ENCODE measurements at regions not wholly inside any gene's neighbourhood (a gene's known extent, or its start where the extent isn't known, plus 50 kb on each side); places are given as distances from the start of the nearest gene placed in this dataset.

DNA sequence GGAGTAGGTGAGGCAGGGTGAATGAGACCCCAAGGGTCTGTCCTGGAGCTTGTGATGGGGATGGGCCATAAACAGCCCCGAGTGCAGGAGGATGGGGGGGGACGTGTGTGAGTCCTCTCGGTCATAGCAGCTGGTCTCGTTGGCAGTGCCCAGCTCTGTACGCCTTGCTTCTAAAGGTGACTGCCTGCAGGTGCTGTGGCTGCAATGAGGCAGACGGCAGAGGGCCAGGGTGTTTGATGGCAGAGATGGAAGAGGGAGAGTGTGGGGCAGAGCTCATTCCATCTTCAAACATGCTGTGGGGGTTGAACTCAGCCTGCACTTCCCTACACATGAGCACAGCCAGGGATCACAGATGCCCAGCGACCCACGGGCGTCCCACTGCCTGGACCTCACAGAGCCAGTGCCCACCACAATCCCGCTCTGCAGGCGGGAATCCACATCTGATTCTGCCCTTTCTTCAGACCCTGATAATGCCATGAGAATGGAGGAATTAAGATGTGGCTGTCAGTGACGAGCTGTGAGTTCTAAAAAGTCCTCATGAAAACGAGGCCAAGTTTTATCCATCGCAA, 123.3 kb upstream of the CDH4 start:
- TF ChIP-seq, protein P1, sequence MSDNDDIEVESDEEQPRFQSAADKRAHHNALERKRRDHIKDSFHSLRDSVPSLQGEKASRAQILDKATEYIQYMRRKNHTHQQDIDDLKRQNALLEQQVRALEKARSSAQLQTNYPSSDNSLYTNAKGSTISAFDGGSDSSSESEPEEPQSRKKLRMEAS (IDR thresholded peaks at IDR 0.05): no peak
- TF ChIP-seq EZH2 (IDR thresholded peaks at IDR 0.05; ENCODE audit: low read depth, low read length, severe bottlenecking) (no peak), CHD1 (IDR thresholded peaks at IDR 0.05; ENCODE audit: low read depth, low read length) (no peak), JUND (IDR thresholded peaks at IDR 0.05; ENCODE audit: low read length) (no peak), POLR2A (IDR thresholded peaks at IDR 0.05; ENCODE audit: control extremely low read depth in 1 of 2, low read depth in 2 of 2, low read length in 2 of 2) (no peak), POLR2AphosphoS5 (IDR thresholded peaks at IDR 0.05; ENCODE audit: low read depth, low read length) (no peak), SAP30 (IDR thresholded peaks at IDR 0.05; ENCODE audit: insufficient read depth, insufficient replicate concordance, low read length) (no peak), NRF1 (IDR thresholded peaks at IDR 0.05; ENCODE audit: low read depth, low read length) (no peak), CREB1 (IDR thresholded peaks at IDR 0.05) (no peak), EP300 (IDR thresholded peaks at IDR 0.05; ENCODE audit: borderline replicate concordance in 1 of 2, low read depth in 2 of 2, low read length in 2 of 2) (no peak), RXRA (IDR thresholded peaks at IDR 0.05; ENCODE audit: insufficient read depth, low read depth, low read length) (no peak)
- TF ChIP-seq, protein P2, sequence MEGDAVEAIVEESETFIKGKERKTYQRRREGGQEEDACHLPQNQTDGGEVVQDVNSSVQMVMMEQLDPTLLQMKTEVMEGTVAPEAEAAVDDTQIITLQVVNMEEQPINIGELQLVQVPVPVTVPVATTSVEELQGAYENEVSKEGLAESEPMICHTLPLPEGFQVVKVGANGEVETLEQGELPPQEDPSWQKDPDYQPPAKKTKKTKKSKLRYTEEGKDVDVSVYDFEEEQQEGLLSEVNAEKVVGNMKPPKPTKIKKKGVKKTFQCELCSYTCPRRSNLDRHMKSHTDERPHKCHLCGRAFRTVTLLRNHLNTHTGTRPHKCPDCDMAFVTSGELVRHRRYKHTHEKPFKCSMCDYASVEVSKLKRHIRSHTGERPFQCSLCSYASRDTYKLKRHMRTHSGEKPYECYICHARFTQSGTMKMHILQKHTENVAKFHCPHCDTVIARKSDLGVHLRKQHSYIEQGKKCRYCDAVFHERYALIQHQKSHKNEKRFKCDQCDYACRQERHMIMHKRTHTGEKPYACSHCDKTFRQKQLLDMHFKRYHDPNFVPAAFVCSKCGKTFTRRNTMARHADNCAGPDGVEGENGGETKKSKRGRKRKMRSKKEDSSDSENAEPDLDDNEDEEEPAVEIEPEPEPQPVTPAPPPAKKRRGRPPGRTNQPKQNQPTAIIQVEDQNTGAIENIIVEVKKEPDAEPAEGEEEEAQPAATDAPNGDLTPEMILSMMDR (IDR thresholded peaks at IDR 0.05; ENCODE audit: control extremely low read depth in 1 of 3, insufficient read depth in 1 of 3, low read depth in 1 of 3, low read length in 3 of 3): no peak
- TF ChIP-seq, protein P3, sequence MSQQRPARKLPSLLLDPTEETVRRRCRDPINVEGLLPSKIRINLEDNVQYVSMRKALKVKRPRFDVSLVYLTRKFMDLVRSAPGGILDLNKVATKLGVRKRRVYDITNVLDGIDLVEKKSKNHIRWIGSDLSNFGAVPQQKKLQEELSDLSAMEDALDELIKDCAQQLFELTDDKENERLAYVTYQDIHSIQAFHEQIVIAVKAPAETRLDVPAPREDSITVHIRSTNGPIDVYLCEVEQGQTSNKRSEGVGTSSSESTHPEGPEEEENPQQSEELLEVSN (IDR thresholded peaks at IDR 0.05): no peak

Data from H1 (cell line).